Trophoblast cell (in vitro differentiated cells and primary cell): ENCODE measurements at regions not wholly inside any gene's neighbourhood (a gene's known extent, or its start where the extent isn't known, plus 50 kb on each side); places are given as distances from the start of the nearest gene placed in this dataset.
A peak's percentile ranks its signal among the peaks of the same experiment; 100 is the strongest.

Experiments used
- DNase-seq, 2 donors: peaks; one replicate each; pipeline ENCODE4 v3.0.0-alpha.2; 2016
- H2AFZ ChIP-seq: 2 replicates; pipeline ENCODE4 v1.6.1; 2013; ENCODE audit warnings: low read length, moderate library complexity, mild to moderate bottlenecking; ENCODE audit not compliant: insufficient read depth, poor library complexity
- H2AK5ac ChIP-seq: 2 replicates; pipeline ENCODE4 v1.6.1; 2013; ENCODE audit warnings: mild to moderate bottlenecking, low read length
- H2BK120ac ChIP-seq: 2 replicates; pipeline ENCODE4 v1.6.1; 2013; ENCODE audit warnings: low read length, mild to moderate bottlenecking, moderate library complexity; ENCODE audit not compliant: insufficient read depth, poor library complexity
- H2BK12ac ChIP-seq: 2 replicates; pipeline ENCODE4 v1.6.1; 2013; ENCODE audit warnings: mild to moderate bottlenecking, low read length, moderate library complexity
- H2BK5ac ChIP-seq: 2 replicates; pipeline ENCODE4 v1.6.1; 2013; ENCODE audit warnings: low read length, low read depth, moderate library complexity, mild to moderate bottlenecking; ENCODE audit not compliant: poor library complexity
- H3K14ac ChIP-seq: 2 replicates; pipeline ENCODE4 v1.6.1; 2013; ENCODE audit warnings: mild to moderate bottlenecking, low read length
- H3K18ac ChIP-seq: 2 replicates; pipeline ENCODE4 v1.6.1; 2013; ENCODE audit warnings: mild to moderate bottlenecking, low read length
- H3K23ac ChIP-seq: 2 replicates; pipeline ENCODE4 v1.6.1; 2013; ENCODE audit warnings: low read length
- H3K27ac ChIP-seq: 2 replicates; pipeline ENCODE4 v1.5.1; 2013; ENCODE audit warnings: low read depth, mild to moderate bottlenecking, inconsistent platforms, low read length, moderate library complexity
- H3K27me3 ChIP-seq: 2 replicates; pipeline ENCODE4 v1.6.1; 2013; ENCODE audit warnings: inconsistent platforms, mild to moderate bottlenecking, low read length, moderate library complexity; ENCODE audit not compliant: insufficient read depth
- H3K36me3 ChIP-seq, 2 experiments: 1 replicate in 1 of 2; 2 replicates in 1 of 2; pipeline ENCODE4 v1.6.1; 2013; ENCODE audit warnings: low read length in 2 of 2, mild to moderate bottlenecking in 2 of 2, moderate library complexity in 1 of 2; ENCODE audit not compliant: insufficient read depth in 2 of 2, control insufficient read depth in 1 of 2
- H3K4ac ChIP-seq: 2 replicates; pipeline ENCODE4 v1.6.1; 2013; ENCODE audit warnings: low read depth, mild to moderate bottlenecking, low read length, moderate library complexity
- H3K4me1 ChIP-seq, 2 experiments: 1 replicate in 1 of 2; 2 replicates in 1 of 2; pipeline ENCODE4 v1.6.1; 2013; ENCODE audit warnings: low read length in 2 of 2, mild to moderate bottlenecking in 2 of 2, moderate library complexity in 1 of 2; ENCODE audit not compliant: insufficient read depth in 2 of 2, control insufficient read depth in 1 of 2
- H3K4me2 ChIP-seq: 2 replicates; pipeline ENCODE4 v1.6.1; 2013; ENCODE audit warnings: inconsistent platforms, mild to moderate bottlenecking, low read length, moderate library complexity
- H3K4me3 ChIP-seq: 2 replicates; pipeline ENCODE4 v1.5.1; 2013; ENCODE audit warnings: mild to moderate bottlenecking, low read depth, low read length, inconsistent platforms
- H3K79me1 ChIP-seq: one replicate; pipeline ENCODE4 v1.6.1; 2013; ENCODE audit warnings: low read length
- H3K79me2 ChIP-seq: 2 replicates; pipeline ENCODE4 v1.6.1; 2013; ENCODE audit warnings: low read length, mild to moderate bottlenecking; ENCODE audit not compliant: control insufficient read depth, insufficient read depth, poor library complexity
- H3K9ac ChIP-seq: 2 replicates; pipeline ENCODE4 v1.6.1; 2013; ENCODE audit warnings: mild to moderate bottlenecking, low read length
- H3K9me3 ChIP-seq: 2 replicates; pipeline ENCODE4 v1.6.1; 2013; ENCODE audit warnings: low read depth, mild to moderate bottlenecking, control low read depth, inconsistent platforms, low read length; ENCODE audit not compliant: insufficient read depth
- H4K12ac ChIP-seq: 2 replicates; pipeline ENCODE4 v1.6.1; 2013; ENCODE audit warnings: low read depth, mild to moderate bottlenecking, low read length, moderate library complexity
- H4K8ac ChIP-seq: 2 replicates; pipeline ENCODE4 v1.6.1; 2013; ENCODE audit warnings: low read depth, mild to moderate bottlenecking, low read length, moderate library complexity
- H4K91ac ChIP-seq: one replicate; pipeline ENCODE4 v1.6.1; 2013; ENCODE audit warnings: low read depth, mild to moderate bottlenecking, low read length, moderate library complexity
- WGBS: extraction: QIAGEN DNeasy Blood & Tissue Kit; methylation state at CpG from one replicate; pipeline ENCODE4 v1.1.7; 2013; ENCODE audit warnings: missing lambda C conversion rate; ENCODE audit not compliant: insufficient read length, insufficient coverage; ENCODE audit errors: extremely low coverage; 5-methylcytosine and 5-hydroxymethylcytosine counted together

DNA sequence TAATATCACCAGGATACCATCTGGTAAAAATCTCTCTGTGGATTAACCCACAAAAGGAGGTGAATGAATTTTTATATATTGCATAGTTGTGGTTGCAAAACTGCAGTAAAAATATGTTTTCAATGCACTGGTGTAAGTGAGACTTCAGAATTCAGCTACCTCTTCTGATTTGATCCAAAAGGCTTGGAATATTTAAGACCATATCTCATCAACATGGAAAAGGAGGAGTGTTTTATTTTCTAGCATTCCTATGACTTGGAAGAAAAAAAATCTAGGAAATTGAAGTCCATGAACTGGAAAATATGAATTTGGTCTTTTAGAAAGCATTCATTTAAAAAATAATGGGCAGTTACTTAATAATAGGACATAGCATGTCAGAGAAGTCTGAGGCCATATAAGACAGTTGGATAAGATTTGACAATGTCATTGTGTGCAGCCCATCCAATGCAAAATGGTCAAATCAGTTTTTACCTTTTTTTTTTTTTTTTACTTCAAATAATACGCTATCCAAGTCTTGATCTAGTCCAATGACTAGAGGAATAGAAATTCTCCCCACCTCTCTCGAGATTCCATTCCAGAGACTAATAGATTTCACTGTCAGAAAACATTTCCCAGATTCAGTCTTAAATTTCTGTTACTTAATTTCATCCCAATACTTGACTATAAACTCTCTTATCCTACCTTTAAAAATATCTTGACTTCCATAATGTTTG lies 364.9 kb upstream of the PMFBP1 start:
- no peak overlapping the region for H3K27ac ChIP-seq
- H4K8ac ChIP-seq, result no peak overlapping the region
- DNase-seq, result peak in 1 of 2 donors; percentile 59
- no peaks in the 10 kb centered on the region for H3K79me1 ChIP-seq
- H3K4me1 ChIP-seq, result peaks cover 0 to 4% of the 10 kb centered on the region in 2 experiments
- H2BK5ac ChIP-seq, result no peak overlapping the region
- no peak overlapping the region for H3K14ac ChIP-seq
- H3K36me3 ChIP-seq, result no peaks in the 10 kb centered on the region
- H3K18ac ChIP-seq, result no peak overlapping the region
- no peaks in the 10 kb centered on the region for H3K79me2 ChIP-seq
- no peaks in the 10 kb centered on the region for H3K27me3 ChIP-seq
- H2AK5ac ChIP-seq, result no peak overlapping the region
- no peak overlapping the region for H3K4me2 ChIP-seq
- H2BK12ac ChIP-seq, result no peak overlapping the region
- no CpG with 5 or more reads among the region's 2 CpGs for WGBS
- H3K9me3 ChIP-seq, result no peaks in the 10 kb centered on the region
- no peak overlapping the region for H3K9ac ChIP-seq
- H4K91ac ChIP-seq, result no peak overlapping the region
- H4K12ac ChIP-seq, result no peak overlapping the region
- no peak overlapping the region for H3K23ac ChIP-seq
- H2AFZ ChIP-seq, result no peak overlapping the region
- H3K4ac ChIP-seq, result no peak overlapping the region
- H3K4me3 ChIP-seq, result no peak overlapping the region
- no peak overlapping the region for H2BK120ac ChIP-seq

DNA sequence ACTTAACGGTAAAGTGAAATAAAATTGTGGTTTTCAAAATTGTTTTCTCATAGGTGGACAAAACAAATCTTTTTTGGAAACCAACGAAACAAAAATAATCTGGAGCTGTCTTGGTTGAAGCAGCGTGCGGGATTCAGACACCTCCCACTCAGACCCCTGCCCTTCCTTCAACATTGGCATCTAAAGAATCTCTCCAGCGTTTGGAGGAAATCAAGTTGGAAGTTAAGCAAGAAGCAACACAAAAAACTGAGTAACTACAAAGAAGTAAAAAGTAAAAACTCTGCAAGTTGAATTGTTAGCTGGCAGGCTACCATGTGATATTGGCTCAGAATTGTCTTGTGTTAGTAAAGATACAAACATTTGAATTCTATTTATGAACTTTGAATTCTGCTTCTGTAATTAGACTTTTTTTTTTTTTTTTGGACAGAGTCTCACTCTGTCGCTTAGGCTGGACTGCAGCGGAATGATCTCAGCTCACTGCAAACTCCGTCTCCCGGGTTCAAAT lies 361.0 kb upstream of the PMFBP1 start:
- Histone ChIP-seq H4K8ac (no peak overlapping the region), H2AK5ac (no peak overlapping the region), H3K27me3 (no peaks in the 10 kb centered on the region), H3K9me3 (no peaks in the 10 kb centered on the region), H2BK120ac (no peak overlapping the region), H3K79me1 (no peaks in the 10 kb centered on the region), H4K91ac (no peak overlapping the region), H2BK5ac (no peak overlapping the region), H3K4me3 (no peak overlapping the region), H3K36me3 (no peaks in the 10 kb centered on the region), H3K23ac (no peak overlapping the region), H3K18ac (no peak overlapping the region), H3K27ac (no peak overlapping the region), H2AFZ (no peak overlapping the region), H3K14ac (no peak overlapping the region), H2BK12ac (no peak overlapping the region), H4K12ac (no peak overlapping the region), H3K4me1 (peaks cover 0 to 4% of the 10 kb centered on the region in 2 experiments), H3K79me2 (no peaks in the 10 kb centered on the region), H3K9ac (no peak overlapping the region), H3K4ac (no peak overlapping the region), H3K4me2 (no peak overlapping the region)
- WGBS, result no CpG with 5 or more reads among the region's 9 CpGs
- DNase-seq, result peak in 1 of 2 donors; percentile 13

- Histone ChIP-seq H2BK12ac (no peak overlapping the region), H4K8ac (no peak overlapping the region), H3K9me3 (no peaks in the 10 kb centered on the region), H3K9ac (no peak overlapping the region), H3K4me2 (no peak overlapping the region), H3K18ac (no peak overlapping the region), H2BK5ac (no peak overlapping the region), H3K14ac (no peak overlapping the region), H2AFZ (no peak overlapping the region), H3K79me2 (no peaks in the 10 kb centered on the region), H2BK120ac (no peak overlapping the region), H4K12ac (no peak overlapping the region), H3K4me1 (peaks cover 0 to 4% of the 10 kb centered on the region in 2 experiments), H3K23ac (no peak overlapping the region), H3K36me3 (no peaks in the 10 kb centered on the region), H3K4ac (no peak overlapping the region), H2AK5ac (no peak overlapping the region), H3K27me3 (no peaks in the 10 kb centered on the region), H3K79me1 (no peaks in the 10 kb centered on the region), H3K4me3 (no peak overlapping the region), H4K91ac (no peak overlapping the region), H3K27ac (no peak overlapping the region)
- no CpG with 5 or more reads among the region's 2 CpGs for WGBS
- DNase-seq, result peak; percentile 62 to 86
Observed at GRCh38 chr16:72530434-72530833, 358.5 kb upstream of the PMFBP1 start.

DNA sequence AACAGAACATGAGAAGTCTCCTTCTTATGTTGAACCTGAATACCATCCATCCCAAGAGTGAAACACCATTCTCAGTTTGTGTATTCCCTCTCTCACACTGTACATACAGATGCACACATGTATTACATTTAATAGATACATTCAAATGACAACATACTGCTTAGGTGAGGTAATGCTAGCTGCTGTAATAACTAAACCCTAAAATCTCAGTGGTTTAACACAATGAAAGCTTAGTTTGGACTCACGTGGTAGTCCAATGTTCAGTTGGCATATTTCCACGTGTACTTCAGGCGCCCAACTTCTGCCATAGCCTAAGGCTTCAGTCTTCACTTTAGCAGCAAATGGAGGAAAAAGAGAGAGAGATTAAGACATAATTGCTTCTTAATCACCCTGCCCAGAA lies 351.1 kb upstream of the PMFBP1 start:
- Histone ChIP-seq H3K4me1 (no peaks in the 10 kb centered on the region), H3K27ac (no peak overlapping the region), H2AFZ (no peak overlapping the region), H3K36me3 (peaks cover 2% of the 10 kb centered on the region in 2 experiments), H3K4ac (no peak overlapping the region), H3K9ac (no peak overlapping the region), H3K79me1 (no peaks in the 10 kb centered on the region), H3K27me3 (no peaks in the 10 kb centered on the region), H2BK12ac (no peak overlapping the region), H3K14ac (no peak overlapping the region), H3K18ac (no peak overlapping the region), H4K91ac (no peak overlapping the region), H2BK5ac (no peak overlapping the region), H4K12ac (no peak overlapping the region), H3K9me3 (peaks cover 2% of the 10 kb centered on the region), H4K8ac (no peak overlapping the region), H3K4me2 (no peak overlapping the region), H2AK5ac (no peak overlapping the region), H3K79me2 (no peaks in the 10 kb centered on the region), H3K4me3 (no peak overlapping the region), H2BK120ac (no peak overlapping the region), H3K23ac (no peak overlapping the region)
- DNase-seq, result no peak
- no CpG with 5 or more reads among the region's 3 CpGs for WGBS
